ENCODE measurements at regions not wholly inside any gene's neighbourhood (a gene's known extent, or its start where the extent isn't known, plus 50 kb on each side); places are given as distances from the start of the nearest gene placed in this dataset.
"Not testable (repeated sequence)": the region's sequence is repeated elsewhere in the genome, so short reads cannot be mapped to it uniquely, and the experiment has no call there.

DNA sequence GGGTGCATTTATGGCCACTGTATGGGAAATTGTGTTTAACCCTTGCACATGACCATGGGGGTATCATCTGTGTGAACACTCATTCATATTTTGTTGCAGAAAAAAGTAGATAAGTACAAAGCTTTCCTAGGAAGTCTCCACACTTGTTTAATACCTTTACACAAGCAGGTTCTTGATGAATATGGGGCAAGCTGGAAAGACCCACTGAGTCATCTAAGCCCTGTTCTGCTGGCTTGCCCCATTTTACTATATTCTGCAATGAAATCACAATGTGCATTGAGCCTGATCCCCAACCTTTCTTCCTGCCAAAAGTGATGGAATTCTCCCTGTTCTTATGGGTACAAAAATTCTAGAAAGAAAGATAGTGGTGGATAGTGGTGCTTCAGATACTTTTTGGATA is 99.8 kb downstream of the CCDC71L start:
- H3K4me3 ChIP-seq (ENCODE audit: low read depth, low read length): no peak overlapping the region
- no peak for TF ChIP-seq CTCF (conservative IDR thresholded peaks at IDR 0.05; ENCODE audit: low read depth, low read length)
- DNase-seq (ENCODE audit: low read depth): no peak

DNA sequence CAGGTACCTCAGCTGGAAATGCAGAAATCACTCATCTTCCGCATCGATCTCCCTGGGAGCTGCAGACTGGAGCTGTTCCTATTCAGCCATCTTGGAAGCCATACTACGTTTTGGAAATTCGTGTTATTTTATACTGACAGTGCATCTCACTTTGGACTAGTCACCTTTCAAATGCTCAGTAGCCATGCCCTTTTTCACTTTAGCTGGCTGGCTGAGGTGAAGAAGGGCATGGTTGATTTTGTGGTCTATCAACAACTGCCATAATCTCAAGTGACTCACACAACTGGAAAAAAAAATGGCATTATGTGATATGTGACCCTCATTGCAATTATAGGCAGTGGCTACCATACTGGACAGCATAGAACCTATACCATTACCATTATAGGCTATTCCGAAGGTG is 100.5 kb downstream of the CCDC71L start:
- TF ChIP-seq CTCF (conservative IDR thresholded peaks at IDR 0.05; ENCODE audit: low read depth, low read length): no peak
- H3K4me3 ChIP-seq (ENCODE audit: low read depth, low read length): no peak overlapping the region
- no peak for DNase-seq (ENCODE audit: low read depth)

- H3K4me3 ChIP-seq (ENCODE audit: low read depth, low read length); DNase-seq (ENCODE audit: low read depth): not testable (repeated sequence)
Measured at GRCh38 chr7:106556244-106556643, 104.7 kb downstream of the CCDC71L start.

DNA sequence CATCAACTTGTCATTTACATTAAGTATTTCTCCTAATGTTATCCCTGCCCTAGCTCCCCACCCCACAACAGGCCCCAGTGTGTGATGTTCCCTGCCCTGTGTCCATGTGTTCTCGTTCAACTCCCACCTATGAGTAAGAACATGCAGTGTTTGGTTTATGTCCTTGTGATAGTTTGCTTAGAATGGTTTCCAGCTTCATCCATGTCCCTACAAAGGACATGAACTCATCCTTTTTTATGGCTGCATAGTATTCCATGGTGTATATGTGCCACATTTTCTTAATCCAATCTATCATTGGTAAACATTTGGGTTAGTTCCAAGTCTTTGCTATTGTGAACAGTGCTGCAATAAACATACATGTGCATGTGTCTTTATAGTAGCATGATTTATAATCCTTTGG is 106.3 kb downstream of the CCDC71L start:
- DNase-seq (ENCODE audit: low read depth); H3K4me3 ChIP-seq (ENCODE audit: low read depth, low read length): not testable (repeated sequence)

GRCh38 chr7:106553446-106553836 is 107.5 kb downstream of the CCDC71L start:
- no peak overlapping the region for H3K4me3 ChIP-seq (ENCODE audit: low read depth, low read length)
- DNase-seq (ENCODE audit: low read depth): no peak
- no peak for TF ChIP-seq CTCF (conservative IDR thresholded peaks at IDR 0.05; ENCODE audit: low read depth, low read length)

DNA sequence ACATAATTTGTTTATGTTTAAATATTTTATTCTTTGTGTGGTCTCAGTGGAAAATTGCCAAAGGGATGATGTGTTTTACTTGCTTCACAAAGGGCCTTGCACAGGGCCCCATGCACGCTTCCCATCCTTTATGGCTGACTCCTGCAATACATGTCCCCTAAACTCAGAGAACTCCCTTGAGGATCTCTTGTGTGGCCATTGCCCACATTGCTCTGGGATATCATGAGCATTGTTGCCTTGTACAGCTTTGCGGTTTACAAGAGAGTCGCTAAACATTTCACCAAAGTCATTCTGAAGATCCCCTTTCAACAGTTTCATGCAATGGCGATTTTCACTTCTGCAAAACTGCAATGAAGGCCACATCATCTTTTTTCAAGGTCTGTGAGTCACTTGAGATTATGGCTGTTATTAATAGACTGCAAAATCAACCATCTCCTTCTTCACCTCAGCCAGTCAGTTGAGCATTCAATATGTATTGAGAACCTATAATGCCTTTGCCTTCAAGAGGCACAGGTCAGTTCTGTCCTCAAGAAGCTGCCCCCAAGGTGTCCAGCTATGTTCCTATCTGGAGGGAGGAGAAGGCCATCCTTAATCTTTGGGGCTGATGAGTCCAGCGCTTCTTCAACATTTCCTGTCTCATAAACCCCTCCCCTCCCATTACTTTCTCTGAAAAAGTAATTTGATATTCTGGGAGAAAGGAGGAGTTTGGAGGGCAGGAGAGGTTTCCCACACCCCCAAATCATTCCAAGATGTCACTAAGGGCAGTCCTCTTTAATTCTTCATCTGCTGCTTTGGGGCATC is 108.1 kb downstream of the CCDC71L start:
- DNase-seq (ENCODE audit: low read depth): no peak
- TF ChIP-seq CTCF (conservative IDR thresholded peaks at IDR 0.05; ENCODE audit: low read depth, low read length): no peak
- H3K4me3 ChIP-seq (ENCODE audit: low read depth, low read length): no peak overlapping the region

DNA sequence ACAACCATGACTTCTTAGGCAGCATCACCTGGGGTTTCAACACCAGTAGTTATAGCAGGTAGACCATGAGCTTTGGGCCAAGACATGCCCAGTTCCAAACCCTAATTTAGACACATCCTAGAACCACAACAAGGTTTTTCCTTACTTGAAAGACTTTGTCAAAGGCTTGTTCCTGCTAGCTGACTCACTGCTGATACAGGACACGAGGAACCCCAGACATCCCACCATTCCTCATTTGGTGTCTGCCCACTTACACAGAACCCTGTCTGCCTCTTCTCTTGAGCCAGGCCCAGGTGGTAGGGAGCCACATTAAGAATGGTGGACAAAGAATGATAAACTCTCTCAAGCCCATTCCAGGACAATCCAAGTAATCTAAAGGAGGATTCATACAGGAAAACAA is 109.0 kb downstream of the CCDC71L start:
- TF ChIP-seq CTCF (conservative IDR thresholded peaks at IDR 0.05; ENCODE audit: low read depth, low read length): no peak
- DNase-seq (ENCODE audit: low read depth): no peak
- no peak overlapping the region for H3K4me3 ChIP-seq (ENCODE audit: low read depth, low read length)

DNA sequence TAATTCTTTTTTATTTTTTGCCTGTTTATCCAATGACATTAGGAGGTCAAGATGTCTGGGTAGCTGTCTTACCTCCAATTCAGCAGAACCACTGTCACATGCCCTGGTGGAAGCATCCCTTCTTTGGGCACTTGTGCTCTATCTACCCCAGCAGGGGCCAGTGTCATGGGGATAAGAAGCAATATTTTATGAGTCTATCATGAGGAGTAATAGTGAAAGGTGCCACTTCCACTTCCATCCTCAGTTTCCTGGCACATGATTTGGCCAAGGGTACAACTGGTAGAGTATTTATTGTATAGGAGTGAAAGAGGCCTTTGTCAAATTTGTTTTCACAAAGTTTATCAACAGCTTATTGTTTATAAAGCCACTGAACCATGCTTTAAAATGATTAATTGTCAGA is 112.5 kb downstream of the CCDC71L start:
- no peak for TF ChIP-seq CTCF (conservative IDR thresholded peaks at IDR 0.05; ENCODE audit: low read depth, low read length)
- no peak for DNase-seq (ENCODE audit: low read depth)
- no peak overlapping the region for H3K4me3 ChIP-seq (ENCODE audit: low read depth, low read length)
